ENCODE measurements at regions not wholly inside any gene's neighbourhood (a gene's known extent, or its start where the extent isn't known, plus 50 kb on each side); places are given as distances from the start of the nearest gene placed in this dataset.

- no peak for DNase-seq
These were observed 444.1 kb downstream of the BCOR start for GRCh38 chrX:39653691-39654090.

DNA sequence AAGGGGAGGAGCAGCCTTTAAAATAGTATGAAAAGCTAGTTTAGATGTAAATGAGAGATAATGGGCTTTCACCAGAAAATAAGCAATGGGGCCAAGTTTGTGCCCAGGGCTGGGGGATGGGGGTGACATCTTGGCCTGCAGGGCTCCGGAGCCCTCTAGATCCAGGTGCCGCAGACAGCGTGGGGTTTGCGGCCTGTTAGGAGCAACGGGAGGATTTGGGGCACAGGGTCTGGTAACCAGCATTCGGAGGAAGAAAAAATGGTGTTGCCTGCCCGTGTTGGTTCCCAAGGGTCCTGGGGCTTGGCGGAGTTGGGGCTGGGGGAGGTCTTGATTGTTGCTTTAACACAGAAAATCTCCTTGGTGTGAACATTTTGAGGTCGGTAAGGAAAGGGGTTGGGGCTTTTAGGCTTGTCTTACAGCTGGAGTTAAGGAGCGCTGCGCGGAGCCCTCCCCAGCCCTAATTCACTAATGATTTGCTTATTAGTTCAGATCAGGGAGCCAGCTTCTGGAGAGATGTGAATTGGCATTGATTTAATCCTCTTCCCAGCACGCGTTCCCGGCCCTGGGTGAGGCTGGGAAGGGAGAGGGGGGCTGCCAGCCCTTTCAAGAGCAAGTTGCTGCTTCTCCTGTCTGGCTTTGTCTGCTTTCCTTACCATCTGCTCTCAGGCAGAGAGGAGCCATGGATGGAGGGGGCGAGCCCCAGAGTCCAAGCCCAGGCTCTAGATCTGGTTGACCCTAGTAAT is 443.4 kb downstream of the BCOR start:
- DNase-seq = no peak

- no peak for DNase-seq
These were observed 442.8 kb downstream of the BCOR start for GRCh38 chrX:39654952-39655351.

DNA sequence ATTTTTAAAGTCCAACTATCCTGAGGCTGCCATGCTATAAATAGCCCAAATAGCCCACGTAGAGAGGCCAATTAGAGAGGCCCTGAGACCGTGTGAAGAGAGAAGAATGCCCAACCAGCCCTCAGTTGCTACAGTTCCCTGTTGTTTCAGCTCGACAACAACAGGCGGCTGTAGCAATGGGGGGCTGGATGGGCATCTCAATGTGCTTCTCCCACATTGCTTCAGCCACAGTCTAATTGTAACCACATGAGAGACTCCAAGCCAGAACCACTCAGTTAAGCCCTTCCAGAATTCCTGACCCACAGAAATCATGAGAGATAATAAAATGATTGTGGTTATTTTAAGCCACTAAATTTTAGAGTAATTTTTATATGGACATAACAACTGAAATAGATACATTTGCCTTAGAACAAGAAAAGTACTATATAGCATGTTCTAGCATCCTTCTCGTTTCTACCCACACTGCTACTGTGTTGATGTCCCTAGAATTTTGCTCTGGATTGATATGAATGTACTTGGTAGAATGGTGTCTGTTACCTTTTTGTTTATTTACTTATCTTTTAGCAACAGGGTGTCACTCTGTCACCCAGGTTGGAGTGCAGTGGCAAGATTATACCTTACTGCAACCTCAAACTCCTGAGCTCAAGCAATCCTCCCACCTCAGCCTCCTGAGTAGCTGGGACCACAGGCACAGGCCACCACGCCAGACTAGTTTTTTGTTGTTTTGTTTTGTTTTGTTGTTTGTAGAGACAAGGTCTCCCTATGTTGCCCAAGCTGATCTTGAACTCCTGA is 436.4 kb downstream of the BCOR start:
- no peak for DNase-seq

- no peak for DNase-seq
These were observed 431.8 kb downstream of the BCOR start for GRCh38 chrX:39665830-39666518.

DNA sequence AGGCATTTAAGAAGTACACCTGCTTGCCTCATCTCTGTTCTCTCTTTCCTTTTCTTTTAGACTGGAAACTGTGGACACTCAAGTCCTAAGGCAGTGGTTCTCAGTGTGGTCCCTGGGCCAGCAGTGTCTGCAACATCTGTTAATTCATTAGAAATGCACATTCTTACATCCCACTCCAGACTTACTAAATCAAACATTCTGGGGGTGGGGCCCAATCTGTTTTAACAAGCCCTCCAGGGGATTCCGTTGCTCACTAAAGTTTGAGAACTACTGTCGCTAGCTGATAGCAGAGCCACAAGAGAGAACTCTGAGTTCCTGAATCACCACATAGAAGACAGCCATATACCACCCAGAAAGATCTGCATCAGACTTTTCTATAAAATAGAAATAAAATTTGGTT is 430.6 kb downstream of the BCOR start:
- no peak for DNase-seq

GRCh38 chrX:39667736-39668482 is 429.8 kb downstream of the BCOR start:
- no peak for DNase-seq

DNA sequence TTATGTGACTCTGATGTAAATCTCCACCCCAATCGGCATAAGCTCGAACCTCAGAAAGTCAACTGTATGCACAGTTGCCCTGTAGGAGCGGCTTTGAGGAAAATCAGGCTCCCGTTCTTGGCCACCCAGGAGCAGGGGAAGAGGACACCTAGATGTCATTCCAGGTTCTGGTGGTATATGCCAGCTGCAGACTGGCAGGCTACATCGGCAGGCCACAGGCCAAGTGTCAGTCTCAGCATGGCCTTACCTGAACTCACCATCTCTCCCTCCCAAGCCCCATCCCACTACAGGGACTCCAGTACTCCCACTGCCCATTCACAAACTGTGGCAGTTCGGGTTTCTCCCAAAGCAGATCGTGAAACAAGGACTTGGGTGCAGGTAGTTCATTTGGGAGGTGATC is 428.1 kb downstream of the BCOR start:
- no peak for DNase-seq

- no peak for DNase-seq
These were observed 427.5 kb downstream of the BCOR start for GRCh38 chrX:39670281-39670680.

DNA sequence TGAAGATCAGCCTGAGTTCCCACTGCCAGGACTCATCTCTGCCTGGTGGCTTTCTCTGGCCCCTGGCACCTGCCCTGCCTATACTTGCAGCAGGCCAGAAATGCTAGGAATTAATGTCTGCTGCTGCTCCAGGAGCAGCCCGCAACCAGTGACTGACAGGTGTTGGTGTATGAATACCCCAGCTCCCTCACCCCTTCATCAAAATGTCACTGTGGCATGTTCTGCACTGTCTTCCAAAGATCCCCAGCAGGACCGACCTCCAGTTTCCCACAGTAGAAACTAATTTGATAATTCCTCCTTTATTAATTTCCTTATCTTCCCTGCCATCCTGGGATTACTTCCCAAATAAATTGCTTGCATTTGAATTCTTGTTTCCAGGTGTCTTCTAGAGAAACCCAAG is 425.4 kb downstream of the BCOR start:
- no peak for DNase-seq

DNA sequence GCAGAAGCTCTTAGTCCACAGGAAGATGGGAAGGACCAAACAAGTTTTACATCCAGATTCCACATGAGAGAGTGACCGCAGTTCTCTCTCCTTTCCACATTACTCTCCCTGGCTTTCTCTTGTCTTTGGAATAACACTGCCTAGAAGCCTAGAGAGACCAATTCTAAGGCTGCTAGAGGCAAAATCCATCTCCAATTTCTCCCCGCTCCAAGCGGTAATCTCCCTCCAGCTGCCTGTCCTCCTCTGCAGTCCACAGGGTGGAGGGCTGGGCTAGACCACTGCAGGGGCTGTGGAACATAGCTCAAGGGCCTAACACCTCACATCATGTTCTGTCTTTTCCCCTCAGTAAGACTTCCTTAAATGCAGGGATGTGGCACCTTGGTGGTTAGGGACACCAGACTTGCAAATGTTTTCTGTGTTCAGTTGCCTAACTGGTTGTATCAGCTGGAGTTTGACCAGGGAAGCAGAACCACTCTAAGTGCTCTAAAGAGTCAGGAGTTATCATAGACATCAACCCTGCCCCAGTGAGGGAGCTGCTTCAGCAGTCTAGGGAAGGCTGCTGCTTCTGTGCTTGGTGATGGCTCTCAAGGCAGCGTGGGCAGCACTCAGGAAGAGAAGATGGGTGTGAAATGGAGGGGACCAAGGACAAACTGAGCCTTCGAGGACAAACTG is 423.1 kb downstream of the BCOR start:
- DNase-seq = no peak

- no peak for DNase-seq
These were observed 422.6 kb downstream of the BCOR start for GRCh38 chrX:39675162-39675553.

GRCh38 chrX:39675619-39676018 is 422.1 kb downstream of the BCOR start:
- no peak for DNase-seq

- no peak for DNase-seq
These were observed 421.3 kb downstream of the BCOR start for GRCh38 chrX:39676434-39676833.

- DNase-seq = no peak
These were observed 420.2 kb downstream of the BCOR start for GRCh38 chrX:39677585-39677977.

GRCh38 chrX:39677978-39678791 is 419.6 kb downstream of the BCOR start:
- DNase-seq = no peak

- no peak for DNase-seq
These were observed 418.8 kb downstream of the BCOR start for GRCh38 chrX:39678914-39679313.

GRCh38 chrX:39679497-39680157 is 418.1 kb downstream of the BCOR start:
- DNase-seq = no peak

- DNase-seq = no peak
These were observed 415.9 kb downstream of the BCOR start for GRCh38 chrX:39681885-39682284.

DNA sequence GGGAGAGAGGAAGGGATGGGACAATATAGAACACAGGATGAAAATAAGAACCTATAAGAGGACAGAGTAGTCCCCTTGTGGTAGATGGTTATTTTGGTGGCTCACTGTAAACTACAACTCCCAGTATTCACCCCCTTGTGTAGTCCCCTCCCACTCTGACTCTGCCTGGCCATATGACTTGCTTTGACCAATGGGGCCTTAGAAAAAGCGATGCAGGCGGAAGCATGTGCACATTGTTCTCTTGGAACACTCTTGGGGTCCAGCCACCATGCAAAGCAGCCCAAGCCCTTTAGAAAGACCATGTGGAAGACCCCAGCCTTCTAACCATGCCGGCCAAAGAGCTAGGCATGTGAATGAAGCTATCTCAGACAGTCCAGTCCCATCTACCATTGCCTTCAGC is 415.0 kb downstream of the BCOR start:
- DNase-seq = no peak

DNA sequence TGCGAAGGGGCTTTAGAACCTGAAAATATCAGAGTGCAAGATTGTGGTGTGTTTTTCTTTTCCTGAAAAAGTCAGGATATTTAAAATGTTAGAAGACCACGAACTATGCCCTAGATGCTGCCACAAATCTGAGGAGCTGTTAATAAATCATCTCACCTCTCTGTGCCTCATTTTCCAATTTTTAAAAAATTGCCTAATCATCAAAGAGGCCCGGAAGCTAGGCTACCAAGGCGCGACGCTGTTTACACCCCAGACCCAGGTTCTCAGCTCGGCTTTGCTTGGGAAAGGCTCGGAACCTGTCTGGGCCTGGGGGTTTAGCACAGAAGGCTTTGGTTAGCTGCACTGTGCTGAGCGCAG is 409.6 kb downstream of the BCOR start:
- no peak for DNase-seq
